ENCODE measurements at regions not wholly inside any gene's neighbourhood (a gene's known extent, or its start where the extent isn't known, plus 50 kb on each side); places are given as distances from the start of the nearest gene placed in this dataset.

DNA sequence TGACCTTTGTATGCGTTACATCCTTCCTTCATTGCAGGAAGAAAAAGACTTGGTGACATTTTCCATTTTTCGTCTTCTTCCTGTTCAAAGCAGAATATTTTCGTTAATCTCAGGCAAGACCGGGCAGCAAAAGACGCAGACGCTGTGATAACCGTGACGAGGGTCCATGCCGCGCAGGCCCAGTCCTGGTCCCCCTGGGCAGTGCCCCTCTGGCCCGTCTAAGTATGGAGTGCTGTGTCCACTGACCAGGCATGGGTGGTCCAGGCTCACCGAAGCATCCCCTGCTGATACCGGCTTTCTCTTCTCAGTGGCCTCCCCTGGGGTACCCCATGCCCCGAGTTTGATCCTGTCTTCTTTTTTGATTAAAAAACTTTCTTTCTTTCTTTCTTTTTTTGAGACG, 135.2 kb upstream of the ASB18 start:
- TF ChIP-seq EZH2 (IDR thresholded peaks at IDR 0.05) (no peak), ZNF274 (IDR thresholded peaks at IDR 0.05; ENCODE audit: low read depth, low read length) (no peak), CTCF (IDR thresholded peaks at IDR 0.05 in 2 of 3, conservative IDR thresholded peaks at IDR 0.05 in 1 of 3; ENCODE audit: borderline replicate concordance in 1 of 3, insufficient read depth in 1 of 3, low read depth in 2 of 3, low read length in 2 of 3) (no peak), POLR2A (IDR thresholded peaks at IDR 0.05; ENCODE audit: borderline replicate concordance, extremely low read depth, insufficient read depth, insufficient read length) (no peak), RAD21 (IDR thresholded peaks at IDR 0.05; ENCODE audit: low read depth) (no peak), SRF (IDR thresholded peaks at IDR 0.05; ENCODE audit: low read depth) (no peak), POLR2AphosphoS5 (IDR thresholded peaks at IDR 0.05; ENCODE audit: low read depth, low read length) (no peak), REST (IDR thresholded peaks at IDR 0.05; ENCODE audit: low read depth) (no peak)
- TF ChIP-seq, protein P1, sequence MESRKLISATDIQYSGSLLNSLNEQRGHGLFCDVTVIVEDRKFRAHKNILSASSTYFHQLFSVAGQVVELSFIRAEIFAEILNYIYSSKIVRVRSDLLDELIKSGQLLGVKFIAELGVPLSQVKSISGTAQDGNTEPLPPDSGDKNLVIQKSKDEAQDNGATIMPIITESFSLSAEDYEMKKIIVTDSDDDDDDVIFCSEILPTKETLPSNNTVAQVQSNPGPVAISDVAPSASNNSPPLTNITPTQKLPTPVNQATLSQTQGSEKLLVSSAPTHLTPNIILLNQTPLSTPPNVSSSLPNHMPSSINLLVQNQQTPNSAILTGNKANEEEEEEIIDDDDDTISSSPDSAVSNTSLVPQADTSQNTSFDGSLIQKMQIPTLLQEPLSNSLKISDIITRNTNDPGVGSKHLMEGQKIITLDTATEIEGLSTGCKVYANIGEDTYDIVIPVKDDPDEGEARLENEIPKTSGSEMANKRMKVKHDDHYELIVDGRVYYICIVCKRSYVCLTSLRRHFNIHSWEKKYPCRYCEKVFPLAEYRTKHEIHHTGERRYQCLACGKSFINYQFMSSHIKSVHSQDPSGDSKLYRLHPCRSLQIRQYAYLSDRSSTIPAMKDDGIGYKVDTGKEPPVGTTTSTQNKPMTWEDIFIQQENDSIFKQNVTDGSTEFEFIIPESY (IDR thresholded peaks at IDR 0.05; ENCODE audit: extremely low read depth, insufficient replicate concordance, low read length), result no peak
